GM13976 (cell line): ENCODE measurements at regions not wholly inside any gene's neighbourhood (a gene's known extent, or its start where the extent isn't known, plus 50 kb on each side); places are given as distances from the start of the nearest gene placed in this dataset.

Experiments used
- DNase-seq: peaks from one replicate; pipeline ENCODE4 v3.0.0; 2012; ENCODE audit warnings: low spot score
- in situ Hi-C: fragments of 300-500 bp; cut with MboI; formaldehyde crosslinking; loops from one replicate; pipeline ENCODE4 v1.12.0; 2022; ENCODE audit warnings: low sequenced_read_pairs, mixed read lengths, inconsistent platforms; ENCODE audit not compliant: unreplicated experiment
- TF ChIP-seq, protein P1 (sequence below): IDR thresholded peaks from 2 replicates; pipeline ENCODE4 v1.5.1; 2012; ENCODE audit warnings: borderline replicate concordance, mild to moderate bottlenecking; ENCODE audit not compliant: insufficient read depth; ENCODE audit errors: extremely low read depth, missing control alignments, control extremely low read depth

DNA sequence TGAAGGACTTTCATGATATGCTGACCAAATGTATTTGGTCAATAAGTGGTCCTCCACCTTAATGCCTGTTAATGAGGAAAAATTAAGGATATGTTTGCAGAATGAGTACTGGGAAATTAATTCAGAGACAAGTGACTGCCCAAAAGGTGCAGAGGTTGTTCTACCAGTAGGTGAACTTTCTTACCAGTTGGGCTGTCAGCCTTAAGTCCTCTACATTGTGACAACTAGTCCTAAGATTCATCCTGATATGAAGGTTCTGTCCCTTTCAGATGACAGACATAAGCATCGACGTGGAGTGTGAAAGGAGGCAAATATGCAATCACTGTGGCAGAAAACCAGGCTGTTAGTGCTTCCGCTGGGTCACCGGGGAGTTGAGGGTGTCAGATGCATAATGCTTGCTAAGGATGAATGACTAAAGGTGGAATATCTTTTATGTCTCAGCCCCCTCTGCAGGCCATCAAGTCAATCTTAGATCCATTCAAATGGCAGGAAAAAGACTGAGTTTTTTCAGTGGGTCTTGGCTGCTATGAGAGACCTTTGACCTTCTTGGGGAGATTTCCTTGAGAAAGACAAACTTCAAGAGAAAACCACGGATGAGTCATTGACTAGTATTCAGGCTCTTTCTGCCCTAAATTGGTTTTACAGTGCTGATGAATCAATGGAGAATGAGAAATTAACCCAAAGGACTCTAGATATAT, 226.0 kb downstream of the TPBG start:
- DNase-seq = peak; percentile 22
- TF ChIP-seq, protein P1, sequence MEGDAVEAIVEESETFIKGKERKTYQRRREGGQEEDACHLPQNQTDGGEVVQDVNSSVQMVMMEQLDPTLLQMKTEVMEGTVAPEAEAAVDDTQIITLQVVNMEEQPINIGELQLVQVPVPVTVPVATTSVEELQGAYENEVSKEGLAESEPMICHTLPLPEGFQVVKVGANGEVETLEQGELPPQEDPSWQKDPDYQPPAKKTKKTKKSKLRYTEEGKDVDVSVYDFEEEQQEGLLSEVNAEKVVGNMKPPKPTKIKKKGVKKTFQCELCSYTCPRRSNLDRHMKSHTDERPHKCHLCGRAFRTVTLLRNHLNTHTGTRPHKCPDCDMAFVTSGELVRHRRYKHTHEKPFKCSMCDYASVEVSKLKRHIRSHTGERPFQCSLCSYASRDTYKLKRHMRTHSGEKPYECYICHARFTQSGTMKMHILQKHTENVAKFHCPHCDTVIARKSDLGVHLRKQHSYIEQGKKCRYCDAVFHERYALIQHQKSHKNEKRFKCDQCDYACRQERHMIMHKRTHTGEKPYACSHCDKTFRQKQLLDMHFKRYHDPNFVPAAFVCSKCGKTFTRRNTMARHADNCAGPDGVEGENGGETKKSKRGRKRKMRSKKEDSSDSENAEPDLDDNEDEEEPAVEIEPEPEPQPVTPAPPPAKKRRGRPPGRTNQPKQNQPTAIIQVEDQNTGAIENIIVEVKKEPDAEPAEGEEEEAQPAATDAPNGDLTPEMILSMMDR = no peak
- in situ Hi-C loops = no loop called here

DNA sequence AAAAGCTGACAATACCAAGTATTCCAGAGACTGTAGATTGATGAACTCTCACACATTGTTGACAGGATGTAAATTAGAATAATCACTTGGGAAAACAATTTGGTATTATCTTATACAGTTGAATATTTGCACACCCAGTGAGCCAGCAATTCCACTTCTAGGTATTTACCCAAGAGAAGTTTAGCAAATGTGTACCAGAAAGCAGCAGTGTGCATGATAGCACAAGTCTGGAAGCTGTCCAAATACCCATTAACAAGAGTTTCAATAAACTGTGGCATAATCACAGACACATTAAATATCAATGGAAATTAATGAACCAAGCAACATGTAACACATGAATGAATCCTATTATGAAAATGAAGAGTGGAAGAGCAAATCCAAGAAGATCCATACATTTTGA, 233.6 kb downstream of the TPBG start:
- TF ChIP-seq, protein P1 = no peak
- in situ Hi-C loops = no loop called here
- no peak for DNase-seq

DNA sequence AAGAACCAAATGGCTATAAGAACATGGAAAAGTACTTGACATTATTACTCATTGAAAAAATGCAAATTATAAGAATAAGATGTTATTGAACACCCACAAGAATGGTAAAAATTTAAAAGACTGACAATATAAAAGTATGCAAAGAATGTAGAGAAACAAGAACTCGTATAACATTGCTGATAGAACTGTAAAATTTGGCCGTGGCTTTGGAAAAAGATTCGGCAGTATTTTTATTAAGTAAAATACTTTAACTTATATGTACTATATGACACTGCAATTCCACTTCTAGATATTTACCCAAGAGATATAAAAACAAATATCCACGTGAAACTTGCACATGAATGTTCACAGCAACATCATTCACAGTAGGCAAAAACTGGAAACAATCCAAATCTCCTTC, 239.2 kb downstream of the TPBG start:
- TF ChIP-seq, protein P1 = no peak
- no peak for DNase-seq
- in situ Hi-C loops = no loop called here

DNA sequence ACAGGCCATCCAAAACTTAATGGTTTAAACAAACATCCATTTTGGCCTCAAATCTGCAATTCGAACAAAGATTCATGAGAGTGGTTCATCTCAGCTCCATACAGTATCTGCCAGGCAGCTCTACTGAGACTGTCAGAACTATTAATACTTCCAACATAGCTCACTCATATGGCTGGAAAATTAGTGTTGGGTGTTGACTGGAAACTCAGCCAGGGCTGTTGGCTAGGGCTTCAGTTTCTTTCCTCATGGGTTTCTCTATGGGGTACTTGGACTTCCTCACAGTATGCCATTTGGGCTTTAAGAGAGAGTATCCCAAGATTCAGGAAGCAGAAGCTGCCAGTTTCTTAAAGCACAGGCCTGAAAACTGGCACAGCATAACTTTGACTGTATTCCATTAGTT, 240.3 kb downstream of the TPBG start:
- in situ Hi-C loops = no loop called here
- TF ChIP-seq, protein P1 = no peak
- no peak for DNase-seq

GRCh38 chr6:82607998-82608725, 244.5 kb downstream of the TPBG start:
- no peak for DNase-seq
- TF ChIP-seq, protein P1 = no peak
- in situ Hi-C loops = no loop called here

GRCh38 chr6:82608781-82609180, 245.2 kb downstream of the TPBG start:
- TF ChIP-seq, protein P1 = no peak
- no peak for DNase-seq
- in situ Hi-C loops = no loop called here
